Right atrium auricular region (tissue), 2 donors: ENCODE measurements at regions not wholly inside any gene's neighbourhood (a gene's known extent, or its start where the extent isn't known, plus 50 kb on each side); places are given as distances from the start of the nearest gene placed in this dataset.

ENCODE experiments used
- DNase-seq: peaks from one replicate; pipeline ENCODE4 v3.0.0-alpha.2; 2019; ENCODE audit warnings: low spot score
- H3K27ac ChIP-seq, 2 donors: fragments of 200-600 bp; sonication (generic); 1 replicate in 1 of 2; 2 replicates in 1 of 2; pipeline ENCODE4 v1.5.1; 2016 to 2019
- H3K27me3 ChIP-seq, 2 donors: fragments of 200-600 bp; sonication (generic); one replicate each; pipeline versions ENCODE4 v1.5.1 to v1.6.0; 2017 to 2019
- H3K36me3 ChIP-seq: fragments of 200-600 bp; sonication (generic); one replicate; pipeline ENCODE4 v1.5.1; 2016
- H3K4me1 ChIP-seq, 2 donors: fragments of 200-600 bp; sonication (generic); one replicate each; pipeline versions ENCODE4 v1.5.1 to v1.6.0; 2017 to 2019
- H3K4me3 ChIP-seq, 2 donors: fragments of 200-600 bp; sonication (generic); 1 replicate in 1 of 2; 2 replicates in 1 of 2; pipeline ENCODE4 v1.5.1; 2017 to 2019; ENCODE audit warnings: mild to moderate bottlenecking in 1 of 2, moderate library complexity in 1 of 2
- H3K9me3 ChIP-seq, 2 donors: fragments of 200-600 bp; sonication (generic); one replicate each; pipeline ENCODE4 v1.5.1; 2019
- CTCF ChIP-seq, 2 donors: fragments of 200-600 bp; sonication (generic); IDR thresholded peaks; one replicate each; pipeline ENCODE4 v1.5.1; 2019; ENCODE audit warnings: antibody characterized with exemption in 2 of 2

GRCh38 chr2:181190711-181191110 lies 210.3 kb downstream of the UBE2E3 start:
- no peak for DNase-seq
- Histone ChIP-seq H3K36me3 (no peaks in the 10 kb centered on the region), H3K4me3 (no peak overlapping the region), H3K27ac (no peak overlapping the region), H3K9me3 (no peaks in the 10 kb centered on the region), H3K27me3 (no peaks in the 10 kb centered on the region), H3K4me1 (no peaks in the 10 kb centered on the region)
- no peak for TF ChIP-seq CTCF (IDR thresholded peaks at IDR 0.05)

GRCh38 chr2:181193550-181193949 lies 213.1 kb downstream of the UBE2E3 start:
- H3K36me3 ChIP-seq: no peaks in the 10 kb centered on the region
- no peaks in the 10 kb centered on the region for H3K4me1 ChIP-seq
- no peak for TF ChIP-seq CTCF (IDR thresholded peaks at IDR 0.05)
- no peak for DNase-seq
- H3K4me3 ChIP-seq: no peak overlapping the region
- no peaks in the 10 kb centered on the region for H3K27me3 ChIP-seq
- no peaks in the 10 kb centered on the region for H3K9me3 ChIP-seq
- H3K27ac ChIP-seq: no peak overlapping the region

- no peak for TF ChIP-seq CTCF (IDR thresholded peaks at IDR 0.05)
- no peaks in the 10 kb centered on the region for H3K4me1 ChIP-seq
- no peak overlapping the region for H3K4me3 ChIP-seq
- no peaks in the 10 kb centered on the region for H3K9me3 ChIP-seq
- no peaks in the 10 kb centered on the region for H3K27me3 ChIP-seq
- no peak for DNase-seq
- no peaks in the 10 kb centered on the region for H3K36me3 ChIP-seq
- no peak overlapping the region for H3K27ac ChIP-seq
Measured at GRCh38 chr2:181196401-181196800, 216.0 kb downstream of the UBE2E3 start.

GRCh38 chr2:181197140-181197760 lies 216.8 kb downstream of the UBE2E3 start:
- no peaks in the 10 kb centered on the region for H3K27me3 ChIP-seq
- no peaks in the 10 kb centered on the region for H3K9me3 ChIP-seq
- no peak for DNase-seq
- no peak for TF ChIP-seq CTCF (IDR thresholded peaks at IDR 0.05)
- H3K4me1 ChIP-seq: no peaks in the 10 kb centered on the region
- H3K36me3 ChIP-seq: no peaks in the 10 kb centered on the region
- no peak overlapping the region for H3K27ac ChIP-seq
- H3K4me3 ChIP-seq: no peak overlapping the region

GRCh38 chr2:181198183-181198864 lies 217.9 kb downstream of the UBE2E3 start:
- H3K36me3 ChIP-seq: no peaks in the 10 kb centered on the region
- no peak overlapping the region for H3K27ac ChIP-seq
- no peak for DNase-seq
- H3K4me3 ChIP-seq: no peak overlapping the region
- no peaks in the 10 kb centered on the region for H3K27me3 ChIP-seq
- TF ChIP-seq CTCF (IDR thresholded peaks at IDR 0.05): no peak
- no peaks in the 10 kb centered on the region for H3K4me1 ChIP-seq
- no peaks in the 10 kb centered on the region for H3K9me3 ChIP-seq

- H3K4me3 ChIP-seq: no peak overlapping the region
- no peaks in the 10 kb centered on the region for H3K27me3 ChIP-seq
- no peaks in the 10 kb centered on the region for H3K4me1 ChIP-seq
- no peaks in the 10 kb centered on the region for H3K36me3 ChIP-seq
- no peak for DNase-seq
- H3K27ac ChIP-seq: no peak overlapping the region
- TF ChIP-seq CTCF (IDR thresholded peaks at IDR 0.05): no peak
- H3K9me3 ChIP-seq: no peaks in the 10 kb centered on the region
Measured at GRCh38 chr2:181203412-181203811, 223.0 kb downstream of the UBE2E3 start.
